T47D (cell line): ENCODE measurements at regions not wholly inside any gene's neighbourhood (a gene's known extent, or its start where the extent isn't known, plus 50 kb on each side); places are given as distances from the start of the nearest gene placed in this dataset.
A peak's percentile ranks its signal among the peaks of the same experiment; 100 is the strongest.

ENCODE experiments used
- DNase-seq, 2 experiments: peaks; one replicate each; pipeline versions ENCODE4 v3.0.0 to v3.0.0-alpha.2; 2011 to 2012; ENCODE audit warnings: low read depth in 1 of 2, low spot score in 1 of 2
- JUND ChIP-seq: IDR thresholded peaks from 2 replicates; pipeline ENCODE4 v1.6.1; 2012; ENCODE audit warnings: low read depth
- in situ Hi-C: cut with HindIII; loops from 2 replicates; pipeline ENCODE4 v1.10.0; 2016; ENCODE audit warnings: low sequenced_read_pairs, low pct_unique_long_range_greater_than_20kb

- in situ Hi-C loops = no loop called here
- peak in 1 of 2 experiments; percentile 62 for DNase-seq
- no peak for TF ChIP-seq JUND
Measured at GRCh38 chr3:193974671-193975535, 161.0 kb upstream of the HES1 start.

- in situ Hi-C loops = no loop called here
- no peak for TF ChIP-seq JUND
- no peak for DNase-seq
Measured at GRCh38 chr3:193977622-193978021, 158.3 kb upstream of the HES1 start.

- no peak for TF ChIP-seq JUND
- DNase-seq = no peak
- in situ Hi-C loops = no loop called here
Measured at GRCh38 chr3:193978030-193978429, 157.9 kb upstream of the HES1 start.

- DNase-seq = no peak
- TF ChIP-seq JUND = no peak
- in situ Hi-C loops = no loop called here
Measured at GRCh38 chr3:193978486-193978885, 157.5 kb upstream of the HES1 start.

GRCh38 chr3:193980326-193980725 is 155.6 kb upstream of the HES1 start:
- no peak for DNase-seq
- TF ChIP-seq JUND = no peak
- in situ Hi-C loops = no loop called here

- no peak for TF ChIP-seq JUND
- in situ Hi-C loops = no loop called here
- no peak for DNase-seq
Measured at GRCh38 chr3:193980905-193981304, 155.0 kb upstream of the HES1 start.

- no peak for TF ChIP-seq JUND
- no peak for DNase-seq
- in situ Hi-C loops = no loop called here
Measured at GRCh38 chr3:193981504-193981903, 154.4 kb upstream of the HES1 start.

GRCh38 chr3:193982258-193982659 is 153.7 kb upstream of the HES1 start:
- TF ChIP-seq JUND = no peak
- no peak for DNase-seq
- in situ Hi-C loops = no loop called here

- no peak for DNase-seq
- in situ Hi-C loops = no loop called here
- no peak for TF ChIP-seq JUND
Measured at GRCh38 chr3:193983846-193984818, 151.8 kb upstream of the HES1 start.

GRCh38 chr3:193984876-193985275 is 151.1 kb upstream of the HES1 start:
- DNase-seq = no peak
- in situ Hi-C loops = no loop called here
- TF ChIP-seq JUND = no peak

- DNase-seq = no peak
- no peak for TF ChIP-seq JUND
- in situ Hi-C loops = no loop called here
Measured at GRCh38 chr3:193987186-193987585, 148.8 kb upstream of the HES1 start.

GRCh38 chr3:193989186-193989585 is 146.8 kb upstream of the HES1 start:
- TF ChIP-seq JUND = no peak
- in situ Hi-C loops = no loop called here
- DNase-seq = no peak
